Glutamatergic neuron (in vitro differentiated cells): ENCODE measurements at regions not wholly inside any gene's neighbourhood (a gene's known extent, or its start where the extent isn't known, plus 50 kb on each side); places are given as distances from the start of the nearest gene placed in this dataset.

Source experiments
- DNase-seq: peaks from one replicate; pipeline ENCODE4 v3.0.0; 2022
- H3K27ac Mint-ChIP-seq: one replicate; pipeline ENCODE4 v1.8.0; 2020; ENCODE audit warnings: mild to moderate bottlenecking, mixed read lengths, inconsistent platforms; ENCODE audit not compliant: unreplicated experiment
- H3K27me3 Mint-ChIP-seq: one replicate; pipeline ENCODE4 v1.8.0; 2020; ENCODE audit warnings: mild to moderate bottlenecking, moderate library complexity, mixed read lengths, inconsistent platforms; ENCODE audit not compliant: unreplicated experiment
- H3K36me3 Mint-ChIP-seq: one replicate; pipeline ENCODE4 v1.8.0; 2020; ENCODE audit warnings: mild to moderate bottlenecking, mixed read lengths, inconsistent platforms; ENCODE audit not compliant: unreplicated experiment
- H3K4me1 Mint-ChIP-seq: one replicate; pipeline ENCODE4 v1.8.0; 2020; ENCODE audit warnings: mild to moderate bottlenecking, low read depth, mixed read lengths, inconsistent platforms; ENCODE audit not compliant: unreplicated experiment
- H3K4me3 Mint-ChIP-seq: one replicate; pipeline ENCODE4 v1.8.0; 2020; ENCODE audit warnings: mild to moderate bottlenecking, mixed read lengths, inconsistent platforms; ENCODE audit not compliant: unreplicated experiment
- H3K9me3 Mint-ChIP-seq: one replicate; pipeline ENCODE4 v1.8.0; 2020; ENCODE audit warnings: mild to moderate bottlenecking, moderate library complexity, mixed read lengths, inconsistent platforms; ENCODE audit not compliant: unreplicated experiment
- CTCF ChIP-seq: fragments of 200-600 bp; sonication (generic); IDR thresholded peaks from one replicate; pipeline ENCODE4 v1.5.0; 2021; ENCODE audit not compliant: partially characterized antibody, unreplicated experiment

DNA sequence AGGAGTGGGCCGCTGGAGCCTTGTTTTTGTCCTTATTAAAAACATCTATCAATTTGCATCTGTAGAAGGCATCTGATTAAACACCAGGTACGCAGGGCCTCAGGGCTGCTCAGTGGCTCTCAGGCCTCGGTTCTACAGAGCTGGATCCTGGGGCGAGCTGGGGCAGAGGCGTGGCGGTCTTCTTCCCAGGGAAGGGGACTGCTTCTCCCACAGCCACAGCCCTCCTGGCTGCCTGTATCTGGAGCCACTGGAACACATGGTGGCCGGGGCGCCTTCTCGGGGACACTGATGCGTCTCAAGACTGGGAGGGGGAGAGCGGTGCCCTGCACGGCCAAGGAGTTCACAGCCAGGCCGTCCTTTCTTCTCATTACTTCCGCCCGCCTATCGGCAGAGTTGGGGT, 1178.2 kb downstream of the BRD1 start:
- no peak for DNase-seq
- H3K36me3 Mint-ChIP-seq = peaks cover 12% of the 10 kb centered on the region
- H3K27me3 Mint-ChIP-seq = peaks cover 5% of the 10 kb centered on the region
- H3K27ac Mint-ChIP-seq = no peak overlapping the region
- no peaks in the 10 kb centered on the region for H3K4me1 Mint-ChIP-seq
- no peak overlapping the region for H3K4me3 Mint-ChIP-seq
- no peak for TF ChIP-seq CTCF
- H3K9me3 Mint-ChIP-seq = peaks cover 16% of the 10 kb centered on the region

GRCh38 chr22:48649031-48649430, 1178.6 kb downstream of the BRD1 start:
- peaks cover 12% of the 10 kb centered on the region for H3K36me3 Mint-ChIP-seq
- DNase-seq = no peak
- no peak overlapping the region for H3K4me3 Mint-ChIP-seq
- peaks cover 5% of the 10 kb centered on the region for H3K27me3 Mint-ChIP-seq
- H3K9me3 Mint-ChIP-seq = peaks cover 16% of the 10 kb centered on the region
- H3K27ac Mint-ChIP-seq = no peak overlapping the region
- H3K4me1 Mint-ChIP-seq = no peaks in the 10 kb centered on the region
- TF ChIP-seq CTCF = no peak

GRCh38 chr22:48647606-48648515, 1179.8 kb downstream of the BRD1 start:
- no peak for TF ChIP-seq CTCF
- no peaks in the 10 kb centered on the region for H3K4me1 Mint-ChIP-seq
- H3K36me3 Mint-ChIP-seq = peaks cover 8% of the 10 kb centered on the region
- DNase-seq = no peak
- no peak overlapping the region for H3K27ac Mint-ChIP-seq
- peaks cover 5% of the 10 kb centered on the region for H3K27me3 Mint-ChIP-seq
- peaks cover 20% of the 10 kb centered on the region for H3K9me3 Mint-ChIP-seq
- H3K4me3 Mint-ChIP-seq = no peak overlapping the region

- no peak for DNase-seq
- no peaks in the 10 kb centered on the region for H3K4me1 Mint-ChIP-seq
- H3K4me3 Mint-ChIP-seq = no peak overlapping the region
- H3K27me3 Mint-ChIP-seq = peaks cover 5% of the 10 kb centered on the region
- peaks cover 8% of the 10 kb centered on the region for H3K36me3 Mint-ChIP-seq
- H3K27ac Mint-ChIP-seq = no peak overlapping the region
- no peak for TF ChIP-seq CTCF
- peaks cover 20% of the 10 kb centered on the region for H3K9me3 Mint-ChIP-seq
These were observed 1180.6 kb downstream of the BRD1 start for GRCh38 chr22:48647051-48647450.

DNA sequence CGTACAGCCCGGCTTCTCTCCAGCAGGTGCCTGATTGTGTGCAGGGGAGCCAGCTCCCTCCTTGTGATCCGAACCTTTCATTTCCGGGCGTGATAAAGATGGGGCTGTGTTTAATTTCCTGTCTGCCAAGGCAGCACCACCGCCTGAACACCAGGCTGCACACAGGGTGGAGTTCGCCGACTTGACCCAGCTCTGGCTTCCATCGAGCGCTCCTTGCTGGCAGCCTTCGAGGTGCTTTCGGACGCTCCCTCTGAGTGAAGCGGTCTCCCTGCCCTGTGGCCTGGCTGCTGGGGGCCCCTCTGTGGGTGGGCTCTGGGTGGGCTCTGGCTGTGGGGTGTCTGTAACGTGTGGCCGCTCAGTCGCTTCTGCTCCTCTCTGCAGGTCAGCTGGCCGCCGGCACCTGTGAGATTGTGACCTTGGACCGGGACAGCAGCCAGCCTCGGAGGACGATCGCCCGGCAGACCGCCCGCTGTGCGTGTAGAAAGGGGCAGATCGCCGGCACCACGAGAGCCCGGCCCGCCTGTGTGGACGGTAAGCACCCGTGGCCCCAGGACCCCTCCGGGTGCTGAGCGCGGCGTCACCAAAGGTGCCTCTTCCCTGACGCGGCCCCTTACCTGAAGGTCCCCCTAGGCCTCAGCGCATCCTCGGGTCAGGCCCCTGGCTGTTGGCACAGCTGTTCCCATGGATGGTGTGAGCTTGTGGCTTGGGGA, 1181.3 kb downstream of the BRD1 start:
- peaks cover 2% of the 10 kb centered on the region for H3K27me3 Mint-ChIP-seq
- no peak overlapping the region for H3K27ac Mint-ChIP-seq
- no peak for DNase-seq
- no peaks in the 10 kb centered on the region for H3K4me1 Mint-ChIP-seq
- peaks cover 17% of the 10 kb centered on the region for H3K9me3 Mint-ChIP-seq
- no peak for TF ChIP-seq CTCF
- H3K36me3 Mint-ChIP-seq = peaks cover 8% of the 10 kb centered on the region
- no peak overlapping the region for H3K4me3 Mint-ChIP-seq
